NCI-H2029 treated with DMSO at 0.1 percent for 48 hours (cell line): ENCODE measurements at regions not wholly inside any gene's neighbourhood (a gene's known extent, or its start where the extent isn't known, plus 50 kb on each side); places are given as distances from the start of the nearest gene placed in this dataset.
A peak's percentile ranks its signal among the peaks of the same experiment; 100 is the strongest.
"Not testable (repeated sequence)": the region's sequence is repeated elsewhere in the genome, so short reads cannot be mapped to it uniquely, and the experiment has no call there.

Experiments
- DNase-seq: peaks from one replicate; lab custom pipeline; 2025; lab: John Stamatoyannopoulos, UW

- DNase-seq: no peak
These were observed 143.2 kb downstream of the NPIPB5 start for GRCh38 chr16:22653876-22654275.

DNA sequence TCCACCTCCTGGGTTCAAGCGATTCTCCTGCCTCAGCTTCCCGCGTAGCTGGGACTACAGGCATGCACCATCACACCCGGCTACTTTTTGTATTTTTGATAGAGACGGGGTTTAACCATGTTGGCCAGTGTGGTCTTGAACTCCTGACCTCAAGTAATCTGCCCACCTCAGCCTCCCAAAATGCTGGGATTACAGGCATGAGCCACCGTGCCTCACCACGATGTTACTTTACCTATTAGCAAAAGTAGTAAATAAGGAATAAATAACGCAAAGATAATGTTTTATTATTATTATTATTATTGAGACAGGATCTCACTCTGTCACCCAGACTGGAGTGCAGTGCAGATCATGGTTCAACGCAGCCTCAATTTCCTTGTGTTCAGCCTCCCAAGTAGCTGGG is 145.9 kb downstream of the NPIPB5 start:
- DNase-seq: not testable (repeated sequence)

- DNase-seq: peak; percentile 27
These were observed 149.2 kb downstream of the NPIPB5 start for GRCh38 chr16:22659933-22660332.

- no peak for DNase-seq
These were observed 149.9 kb downstream of the NPIPB5 start for GRCh38 chr16:22660441-22661160.

GRCh38 chr16:22661161-22661647 is 150.5 kb downstream of the NPIPB5 start:
- no peak for DNase-seq

GRCh38 chr16:22662958-22663357 is 151.0 kb upstream of the HS3ST2 start:
- not testable (repeated sequence) for DNase-seq

DNA sequence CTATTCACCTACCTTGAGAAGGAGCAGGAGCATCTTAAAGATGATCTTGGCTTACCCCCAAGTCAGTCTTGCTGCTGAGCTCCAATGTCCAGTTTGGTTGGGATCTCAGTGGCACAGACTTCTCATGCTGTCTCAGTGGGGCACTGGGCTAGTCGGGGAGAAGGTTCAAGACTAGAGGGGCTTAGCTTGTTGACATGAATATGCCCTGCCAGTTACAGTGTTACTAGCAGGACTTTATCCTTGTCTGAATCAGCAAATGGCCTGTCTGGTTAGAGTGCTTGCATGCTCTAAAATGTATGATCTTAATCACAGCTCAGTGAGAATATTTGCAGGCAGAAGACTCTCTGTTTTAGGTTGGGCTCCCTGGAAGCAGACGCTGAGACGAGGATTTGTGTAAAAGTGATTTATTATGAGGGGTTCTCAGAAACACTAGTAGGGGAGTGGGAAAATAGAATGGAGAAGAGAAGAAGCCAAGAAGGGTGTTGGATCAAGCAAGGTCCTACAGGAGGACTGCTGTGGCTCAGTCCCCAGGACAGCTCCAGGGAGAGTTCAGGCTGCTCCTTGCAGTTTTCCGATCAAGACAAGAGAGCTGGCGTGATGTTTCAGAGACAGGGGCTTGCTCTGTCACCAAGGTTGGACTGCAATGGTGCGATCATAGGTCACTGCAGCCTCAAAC is 150.4 kb upstream of the HS3ST2 start:
- DNase-seq: no peak

GRCh38 chr16:22664132-22664531 is 149.8 kb upstream of the HS3ST2 start:
- no peak for DNase-seq

DNA sequence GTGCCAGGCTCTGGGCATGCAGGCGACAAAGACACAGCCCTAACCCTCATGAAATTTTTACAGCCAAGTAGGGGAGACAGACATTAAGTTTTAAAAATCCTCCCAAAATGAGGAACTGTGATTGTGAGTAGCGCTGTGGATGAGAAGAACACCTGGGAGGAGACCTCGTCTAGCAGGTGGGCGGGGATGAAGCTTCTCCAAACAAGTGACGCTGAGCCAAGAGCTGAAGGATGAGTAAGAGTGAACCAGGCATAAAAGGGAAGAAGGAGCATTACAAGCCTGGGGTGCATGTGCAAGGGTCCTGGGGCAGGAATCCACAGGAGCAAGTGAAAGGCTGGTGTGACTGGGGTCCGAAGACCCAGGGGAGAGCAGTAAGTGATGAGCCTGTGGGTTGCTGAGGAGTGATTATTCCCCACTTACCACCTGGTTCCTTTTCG is 149.4 kb upstream of the HS3ST2 start:
- DNase-seq: no peak

GRCh38 chr16:22665048-22665797 is 148.7 kb upstream of the HS3ST2 start:
- no peak for DNase-seq

DNA sequence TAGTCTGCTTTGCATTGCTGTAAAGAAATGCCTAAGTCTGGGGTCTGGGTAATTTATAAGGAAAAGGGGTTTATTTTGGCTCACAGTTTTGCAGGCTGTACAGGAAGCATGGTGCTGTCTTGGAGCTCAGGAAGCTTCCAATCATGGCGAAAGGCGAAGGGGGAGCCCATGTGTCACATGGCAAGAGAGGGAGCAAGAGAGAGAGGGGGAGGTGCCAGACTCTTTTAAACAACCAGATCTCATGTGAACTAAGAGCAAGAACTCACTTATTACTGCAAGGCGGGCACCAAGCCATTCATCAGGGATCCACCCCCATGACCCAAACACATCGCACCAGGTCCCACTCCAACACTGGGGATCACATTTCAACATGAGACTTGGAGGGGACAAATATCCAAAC is 148.2 kb upstream of the HS3ST2 start:
- DNase-seq: no peak

- no peak for DNase-seq
These were observed 145.6 kb upstream of the HS3ST2 start for GRCh38 chr16:22668318-22668717.

DNA sequence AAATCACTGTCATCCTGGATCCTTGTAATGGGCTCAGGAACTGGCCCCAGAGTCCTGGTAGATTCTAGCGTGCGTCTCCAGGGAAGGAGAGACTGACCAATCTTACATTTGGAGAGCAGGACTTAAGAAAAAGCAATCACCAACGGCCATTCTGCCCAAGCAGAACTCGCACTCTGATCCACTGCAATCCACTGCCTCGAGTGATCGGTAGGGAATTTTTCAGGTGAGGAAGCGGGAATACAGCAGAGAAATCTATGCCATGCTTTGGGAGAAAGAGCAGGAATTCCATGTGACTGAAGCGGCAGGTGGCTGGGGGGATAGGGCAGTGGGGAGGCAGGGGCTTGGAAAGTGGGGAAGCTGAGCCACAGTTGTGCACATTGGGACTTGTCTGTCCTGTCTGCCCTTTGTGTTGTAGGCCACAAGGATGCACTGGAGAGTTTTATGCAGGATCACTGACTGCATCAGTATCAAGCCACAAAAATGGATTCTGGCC is 143.9 kb upstream of the HS3ST2 start:
- no peak for DNase-seq

- peak; percentile 29 for DNase-seq
These were observed 143.4 kb upstream of the HS3ST2 start for GRCh38 chr16:22670551-22671041.

GRCh38 chr16:22671301-22672076 is 142.5 kb upstream of the HS3ST2 start:
- DNase-seq: no peak

- DNase-seq: no peak
These were observed 141.1 kb upstream of the HS3ST2 start for GRCh38 chr16:22672830-22673210.

DNA sequence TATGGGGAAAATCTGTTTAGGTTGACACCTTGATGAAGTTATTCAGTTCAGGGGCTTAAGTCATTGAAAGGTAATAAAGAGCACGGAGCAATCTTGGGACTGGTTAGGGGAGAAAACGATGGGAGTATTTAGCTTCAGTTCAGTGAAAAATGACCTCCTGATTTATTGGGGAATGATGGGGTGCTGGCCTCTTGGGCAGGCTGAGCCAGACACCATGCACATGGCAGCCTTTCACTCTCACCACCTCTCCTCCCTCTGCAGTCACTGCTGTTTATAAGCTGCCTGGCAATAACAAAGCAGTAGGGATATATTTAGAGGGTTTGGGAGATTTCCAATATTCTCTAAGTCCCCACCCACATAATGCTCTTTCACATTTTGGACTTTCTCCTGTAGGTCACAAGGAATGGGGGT is 140.5 kb upstream of the HS3ST2 start:
- DNase-seq: no peak

DNA sequence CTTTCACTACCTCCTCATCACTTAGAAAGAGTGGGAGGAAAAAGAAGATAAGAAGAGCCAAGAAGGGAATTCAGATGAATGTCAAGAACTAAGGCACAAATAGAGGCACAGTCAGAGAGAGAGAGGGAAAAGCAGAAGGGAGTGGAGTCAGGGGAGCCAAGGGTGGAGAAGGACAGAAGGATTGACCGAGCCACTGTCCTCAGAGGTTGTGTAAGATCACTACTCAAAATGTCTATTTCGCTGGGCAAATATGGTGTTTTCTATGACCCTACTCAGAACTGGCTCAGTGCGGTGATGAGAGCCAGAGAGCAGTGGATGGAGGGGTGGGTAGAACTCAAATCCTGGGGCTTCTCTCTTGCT is 139.2 kb upstream of the HS3ST2 start:
- DNase-seq: no peak

- no peak for DNase-seq
These were observed 138.0 kb upstream of the HS3ST2 start for GRCh38 chr16:22675745-22676540.

DNA sequence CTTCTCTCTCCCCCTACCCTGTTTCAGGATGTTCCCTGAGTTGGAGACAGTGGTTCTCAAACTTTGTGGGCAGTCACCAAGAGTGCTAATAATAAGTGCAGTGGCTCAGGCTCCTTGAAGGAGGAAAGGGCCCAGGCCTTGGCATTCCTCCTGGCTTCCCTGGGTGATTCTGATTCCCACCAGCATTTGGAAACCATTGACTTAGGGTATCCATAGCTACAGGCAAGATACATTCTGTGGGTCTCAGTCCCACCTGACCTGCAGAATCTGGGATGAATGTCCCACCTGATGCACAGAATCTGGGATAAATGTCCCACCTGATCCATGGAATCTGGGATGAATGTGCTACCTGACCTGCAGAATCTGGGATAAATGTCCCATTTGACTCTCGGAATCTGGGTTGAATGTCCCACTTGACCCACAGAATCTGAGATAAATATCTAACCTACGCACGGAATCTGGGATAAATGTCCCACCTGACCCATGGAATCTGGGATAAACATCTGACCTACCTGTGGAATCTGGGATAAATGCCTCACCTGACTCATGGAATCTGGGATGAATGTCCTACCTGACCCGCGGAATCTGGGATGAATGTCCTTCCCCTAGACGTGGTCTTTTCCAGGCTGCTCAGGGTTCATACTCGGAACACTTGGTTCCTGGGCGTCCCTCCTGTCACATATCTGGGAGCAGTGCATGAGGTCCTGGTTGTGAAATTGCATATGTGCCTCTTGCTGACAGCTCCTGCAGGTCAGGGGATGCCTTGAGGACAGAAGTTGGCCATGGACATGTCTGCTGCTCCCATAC is 136.7 kb upstream of the HS3ST2 start:
- DNase-seq: no peak
